Activated T-cell treated with anti-CD3 and anti-CD28 coated beads, Interleukin-2, amount 50 U/mL, for 48 hours (primary cell): ENCODE measurements at regions not wholly inside any gene's neighbourhood (a gene's known extent, or its start where the extent isn't known, plus 50 kb on each side); places are given as distances from the start of the nearest gene placed in this dataset.

Experiments
- DNase-seq, 2 experiments: peaks; one replicate each; pipeline ENCODE4 v3.0.0-alpha.2; 2020

DNA sequence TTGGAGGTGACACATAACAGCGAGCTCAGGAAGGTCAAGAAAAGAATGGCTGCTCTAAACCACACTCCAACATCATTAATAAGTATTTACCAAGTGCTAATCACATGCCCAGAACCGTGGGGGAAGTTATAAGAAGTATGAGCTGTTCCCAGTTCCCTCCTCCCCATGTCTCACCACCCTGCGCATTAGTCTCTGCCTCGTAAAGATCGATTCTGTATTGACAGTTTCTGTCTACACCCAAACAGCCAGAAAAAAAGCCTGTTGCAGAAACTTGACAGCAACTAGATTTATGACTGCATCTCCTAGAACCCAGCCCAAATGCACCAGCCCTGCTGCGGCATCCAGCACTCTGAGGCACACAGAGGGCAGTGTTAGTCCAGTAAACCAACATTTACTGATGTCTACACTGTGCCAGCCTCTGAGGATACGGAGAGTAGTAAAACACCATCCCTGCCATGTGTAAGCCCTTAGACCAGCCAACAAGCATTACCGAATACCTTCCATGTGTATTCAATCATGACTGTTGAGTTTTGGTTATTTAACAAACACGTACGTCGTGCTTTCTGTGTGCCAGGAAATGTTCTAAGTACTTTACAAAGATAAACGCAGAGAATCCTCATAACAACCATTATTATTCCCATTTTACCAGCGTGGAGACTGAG lies 63.6 kb upstream of the ZBTB40 start:
- no peak for DNase-seq

DNA sequence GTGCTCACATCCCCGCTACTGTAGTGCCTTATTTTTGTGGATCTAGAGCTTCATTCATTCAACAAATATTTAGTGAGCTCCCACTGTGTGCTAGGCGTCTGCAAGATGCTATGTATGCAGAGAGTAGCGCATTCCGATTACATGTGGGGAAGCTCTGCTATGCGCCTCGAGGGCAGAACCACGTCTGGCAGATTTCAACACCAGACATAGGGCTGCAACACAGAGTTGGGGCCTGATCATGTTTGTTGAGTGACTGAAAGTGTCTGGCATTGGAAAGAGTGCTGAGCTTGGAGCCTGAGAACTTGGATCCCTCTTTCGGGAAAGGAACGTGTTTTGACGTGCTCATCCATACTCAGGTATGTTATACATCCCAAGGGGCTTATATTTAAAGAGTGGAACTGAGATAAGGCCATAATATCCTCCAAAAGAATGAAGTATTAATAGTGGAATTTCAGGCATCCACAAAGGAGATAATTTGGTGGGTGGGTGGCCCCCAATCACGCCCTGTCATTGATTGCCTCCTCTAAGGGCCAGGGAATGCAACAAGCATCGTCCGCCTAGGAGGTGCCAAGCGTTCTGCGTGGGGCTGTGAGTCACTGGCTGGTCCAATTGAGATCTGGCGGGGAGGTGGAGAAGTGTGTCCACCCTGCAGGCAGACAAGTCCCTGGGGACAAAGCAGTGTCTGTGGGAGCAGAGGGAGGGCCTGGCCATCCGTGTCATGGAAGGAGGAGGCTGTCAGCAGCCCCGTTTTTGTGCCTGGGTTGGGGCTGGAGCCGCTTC lies 62.8 kb upstream of the ZBTB40 start:
- DNase-seq: no peak

DNA sequence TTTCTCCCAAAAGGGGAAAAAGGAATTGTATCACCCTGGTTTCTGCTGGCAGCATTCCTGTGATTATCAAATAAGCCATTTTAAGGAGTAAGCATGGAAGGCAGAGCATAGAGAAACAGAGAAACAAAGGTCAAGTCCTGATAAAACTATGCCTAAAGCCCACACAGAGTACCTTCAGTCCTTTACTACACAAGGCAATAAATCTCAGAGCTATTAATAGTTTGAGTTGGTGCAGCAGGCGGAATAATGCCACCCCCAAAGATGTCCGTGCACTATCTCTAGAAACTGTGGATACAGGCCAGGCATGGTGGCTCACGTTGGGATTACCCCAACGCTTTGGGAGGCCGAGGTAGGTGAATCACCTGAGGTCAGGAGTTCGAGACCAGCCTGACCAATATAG lies 58.1 kb upstream of the ZBTB40 start:
- no peak for DNase-seq

DNA sequence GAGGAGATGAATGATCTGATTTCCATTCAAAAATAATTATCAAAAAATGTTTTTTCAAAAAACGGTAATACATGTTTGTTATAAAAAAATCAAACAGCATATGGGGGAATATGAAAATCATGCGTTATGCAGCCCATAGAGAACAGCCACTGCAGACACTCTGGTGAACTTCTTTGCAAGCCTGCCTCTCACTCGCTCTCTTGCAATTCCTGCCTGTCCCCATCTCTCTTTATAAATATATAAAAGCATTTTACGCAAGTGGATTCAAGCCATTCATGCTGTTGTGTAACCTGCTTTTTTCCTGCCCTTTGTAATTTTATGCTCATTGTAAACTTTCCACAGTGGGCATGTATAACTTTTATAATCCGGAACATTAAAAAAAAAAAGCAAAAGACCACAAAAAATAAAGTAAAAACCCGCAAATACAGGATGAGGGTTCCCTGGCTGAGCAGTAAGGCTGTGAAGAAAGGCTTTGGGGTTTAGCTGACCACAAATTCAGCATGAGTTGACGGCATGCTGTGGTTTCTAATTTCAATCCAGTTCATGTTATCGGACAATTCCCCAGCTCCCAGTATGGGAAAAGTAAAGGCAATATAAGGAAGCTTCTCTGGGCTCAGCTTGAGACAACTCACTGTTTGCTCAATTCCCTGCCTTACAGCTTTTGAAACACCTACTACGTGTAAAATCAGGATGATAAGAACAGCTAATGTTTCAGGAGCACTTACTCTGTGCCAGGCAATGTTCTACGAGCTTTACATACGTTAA lies 52.8 kb upstream of the ZBTB40 start:
- DNase-seq: no peak

DNA sequence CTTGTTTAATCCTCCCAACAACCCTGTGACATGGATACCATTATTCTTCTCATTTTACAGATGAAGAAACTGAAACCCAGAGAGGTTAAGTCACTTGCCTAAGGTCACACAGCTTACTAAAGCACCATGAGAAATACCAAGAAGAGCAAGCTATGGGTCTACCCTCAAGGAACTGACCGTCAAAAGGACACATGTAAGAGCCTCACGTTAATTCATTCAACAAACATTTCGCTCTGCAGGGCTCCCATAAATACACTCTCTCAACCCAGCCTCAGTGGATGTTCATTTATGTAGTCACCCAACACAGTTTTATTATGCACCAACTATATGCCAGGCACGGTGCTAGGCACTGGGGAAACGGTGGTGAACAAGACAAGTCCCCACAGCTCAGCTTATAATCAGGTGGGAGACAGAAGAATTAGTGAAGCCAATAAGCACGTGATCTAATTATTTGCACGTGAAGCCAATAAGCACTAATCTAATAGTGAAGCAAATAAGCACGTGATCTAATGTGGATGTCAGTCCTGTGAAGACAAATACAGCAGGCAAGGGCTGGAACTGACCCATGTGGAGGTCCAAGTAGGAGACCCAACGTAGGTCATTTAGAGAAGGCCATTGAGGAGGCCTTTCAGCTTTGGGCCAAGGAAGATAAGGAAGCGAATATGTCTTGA lies 52.1 kb upstream of the ZBTB40 start:
- DNase-seq: no peak
